Muscle of leg (tissue), 3 donors: ENCODE measurements at regions not wholly inside any gene's neighbourhood (a gene's known extent, or its start where the extent isn't known, plus 50 kb on each side); places are given as distances from the start of the nearest gene placed in this dataset.
A peak's percentile ranks its signal among the peaks of the same experiment; 100 is the strongest.
"Not testable (repeated sequence)": the region's sequence is repeated elsewhere in the genome, so short reads cannot be mapped to it uniquely, and the experiment has no call there.

ENCODE experiments used
- DNase-seq: peaks from one replicate; pipeline ENCODE4 v3.0.0; 2013
- H3K27ac ChIP-seq: one replicate; pipeline ENCODE4 v1.5.1; 2013; ENCODE audit warnings: mild to moderate bottlenecking, low read length, control low read depth
- H3K27me3 ChIP-seq: one replicate; pipeline ENCODE4 v1.6.1; 2013; ENCODE audit warnings: low read length; ENCODE audit not compliant: control insufficient read depth, insufficient read depth
- H3K36me3 ChIP-seq: one replicate; pipeline ENCODE4 v1.6.1; 2013; ENCODE audit warnings: low read length; ENCODE audit not compliant: control insufficient read depth, insufficient read depth
- H3K4me1 ChIP-seq: one replicate; pipeline ENCODE4 v1.6.1; 2013; ENCODE audit warnings: low read length; ENCODE audit not compliant: control insufficient read depth, insufficient read depth
- H3K4me3 ChIP-seq: one replicate; pipeline ENCODE4 v1.5.1; 2013; ENCODE audit warnings: low read length, control low read depth
- H3K9me3 ChIP-seq: replicated peaks from 2 replicates; pipeline ENCODE4 v1.6.1; 2013; ENCODE audit warnings: low read depth, low read length; ENCODE audit not compliant: control insufficient read depth
- WGBS: methylation state at CpG from one replicate; pipeline ENCODE4 v1.1.5; 2013; ENCODE audit warnings: missing lambda C conversion rate; ENCODE audit not compliant: insufficient coverage; 5-methylcytosine and 5-hydroxymethylcytosine counted together

GRCh38 chr3:98701071-98701675, 62.0 kb upstream of the ST3GAL6 start:
- no peaks in the 10 kb centered on the region for H3K36me3 ChIP-seq
- H3K27ac ChIP-seq = no peak overlapping the region
- H3K9me3 ChIP-seq = no peaks in the 10 kb centered on the region
- no peaks in the 10 kb centered on the region for H3K27me3 ChIP-seq
- DNase-seq = no peak
- no CpG with 5 or more reads among the region's 2 CpGs for WGBS
- H3K4me3 ChIP-seq = no peak overlapping the region
- H3K4me1 ChIP-seq = no peaks in the 10 kb centered on the region

DNA sequence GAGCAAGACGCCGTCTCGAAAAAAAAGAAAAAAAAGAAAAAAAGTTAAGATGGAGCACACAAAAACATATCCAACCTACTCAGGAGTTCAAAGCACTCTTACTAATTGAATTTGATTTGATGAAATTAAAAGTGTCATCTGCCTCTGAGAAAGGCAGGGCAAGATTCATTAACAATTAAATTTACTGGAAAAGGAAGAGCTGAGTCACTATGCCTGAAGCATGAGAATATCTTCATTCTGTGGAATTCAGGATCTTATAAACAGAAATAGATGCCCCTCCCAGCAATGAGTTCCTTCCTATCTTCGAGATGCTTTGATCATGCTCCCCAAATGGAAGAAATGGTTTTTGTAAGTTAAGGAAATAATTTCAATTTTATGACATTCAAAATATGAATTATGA, 61.0 kb upstream of the ST3GAL6 start:
- no peaks in the 10 kb centered on the region for H3K27me3 ChIP-seq
- DNase-seq = no peak
- no peaks in the 10 kb centered on the region for H3K9me3 ChIP-seq
- H3K36me3 ChIP-seq = no peaks in the 10 kb centered on the region
- no CpG with 5 or more reads among the region's 4 CpGs for WGBS
- H3K27ac ChIP-seq = no peak overlapping the region
- H3K4me3 ChIP-seq = no peak overlapping the region
- H3K4me1 ChIP-seq = no peaks in the 10 kb centered on the region

- Histone ChIP-seq H3K9me3 (no peaks in the 10 kb centered on the region), H3K4me3 (no peak overlapping the region)
- WGBS = no CpG with 5 or more reads among the region's 1 CpG
Measured at GRCh38 chr3:98705212-98705611, 57.9 kb upstream of the ST3GAL6 start.

GRCh38 chr3:98705694-98706093, 57.4 kb upstream of the ST3GAL6 start:
- DNase-seq = no peak
- Histone ChIP-seq H3K4me1 (peaks cover 5% of the 10 kb centered on the region), H3K27me3 (no peaks in the 10 kb centered on the region), H3K9me3 (no peaks in the 10 kb centered on the region), H3K27ac (no peak overlapping the region), H3K36me3 (no peaks in the 10 kb centered on the region), H3K4me3 (no peak overlapping the region)
- no CpG with 5 or more reads among the region's 1 CpG for WGBS

More at GRCh38 chr3:98705212-98705611, 57.9 kb upstream of the ST3GAL6 start:
- no peak overlapping the region for H3K27ac ChIP-seq
- DNase-seq = no peak
- no peaks in the 10 kb centered on the region for H3K27me3 ChIP-seq
- peaks cover 3% of the 10 kb centered on the region for H3K4me1 ChIP-seq
- H3K36me3 ChIP-seq = no peaks in the 10 kb centered on the region

DNA sequence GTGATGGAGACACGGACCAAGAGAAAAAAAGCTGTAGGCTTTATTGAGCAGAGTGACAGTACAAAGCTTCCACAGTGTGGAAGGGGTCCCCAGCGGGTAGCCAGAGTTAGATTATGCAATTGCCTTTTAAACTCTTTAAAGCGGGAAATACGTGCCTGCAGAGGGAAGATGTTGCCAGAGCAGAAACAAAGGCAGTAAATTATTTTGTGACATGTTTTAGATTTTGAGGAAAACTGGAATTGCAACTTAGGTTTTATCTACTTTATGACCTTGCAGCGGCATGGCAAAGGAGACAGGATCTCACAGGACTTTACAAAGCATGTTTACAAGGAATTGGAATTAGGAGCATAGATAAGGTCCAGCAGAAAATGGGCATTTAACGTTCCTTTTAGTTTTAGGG, 54.5 kb upstream of the ST3GAL6 start:
- H3K4me3 ChIP-seq, H3K27ac ChIP-seq, H3K9me3 ChIP-seq, H3K36me3 ChIP-seq, DNase-seq, H3K4me1 ChIP-seq, H3K27me3 ChIP-seq: not testable (repeated sequence)
- WGBS = 13% methylated on average over 4 of the region's 6 CpGs

- WGBS = no CpG with 5 or more reads among the region's 1 CpG
- no peaks in the 10 kb centered on the region for H3K36me3 ChIP-seq
- H3K4me1 ChIP-seq = peaks cover 5% of the 10 kb centered on the region
- H3K27me3 ChIP-seq = no peaks in the 10 kb centered on the region
- no peak overlapping the region for H3K27ac ChIP-seq
- no peak for DNase-seq
- H3K9me3 ChIP-seq = no peaks in the 10 kb centered on the region
- H3K4me3 ChIP-seq = no peak overlapping the region
Measured at GRCh38 chr3:98709441-98709840, 53.7 kb upstream of the ST3GAL6 start.

- Histone ChIP-seq H3K4me3 (no peak overlapping the region), H3K9me3 (no peaks in the 10 kb centered on the region), H3K36me3 (no peaks in the 10 kb centered on the region), H3K27me3 (no peaks in the 10 kb centered on the region), H3K27ac (no peak overlapping the region), H3K4me1 (peaks cover 5% of the 10 kb centered on the region)
- WGBS = no CpG with 5 or more reads among the region's 3 CpGs
- peak; percentile 72 for DNase-seq
Measured at GRCh38 chr3:98710067-98710659, 53.0 kb upstream of the ST3GAL6 start.

DNA sequence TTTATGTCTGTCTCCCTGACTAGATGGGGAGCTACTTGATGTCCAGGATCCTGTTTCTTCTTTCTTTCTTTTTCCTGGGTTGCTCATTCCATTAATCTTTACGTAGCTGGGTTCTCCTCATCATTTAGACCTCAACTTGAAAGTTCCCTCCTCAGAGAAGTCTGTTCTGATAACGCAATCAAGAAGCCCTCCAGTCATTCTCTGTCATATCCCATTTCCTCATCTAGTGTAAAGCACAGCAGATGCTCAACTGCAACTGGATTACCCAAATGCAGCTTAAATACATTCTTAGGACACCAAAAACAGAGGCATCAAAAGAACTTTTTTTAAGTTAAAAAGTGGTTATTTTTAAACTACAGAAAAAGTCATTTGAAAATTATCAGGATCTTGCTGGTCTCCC, 51.7 kb upstream of the ST3GAL6 start:
- H3K36me3 ChIP-seq = no peaks in the 10 kb centered on the region
- 50% methylated on average over 1 of the region's 2 CpGs for WGBS

DNA sequence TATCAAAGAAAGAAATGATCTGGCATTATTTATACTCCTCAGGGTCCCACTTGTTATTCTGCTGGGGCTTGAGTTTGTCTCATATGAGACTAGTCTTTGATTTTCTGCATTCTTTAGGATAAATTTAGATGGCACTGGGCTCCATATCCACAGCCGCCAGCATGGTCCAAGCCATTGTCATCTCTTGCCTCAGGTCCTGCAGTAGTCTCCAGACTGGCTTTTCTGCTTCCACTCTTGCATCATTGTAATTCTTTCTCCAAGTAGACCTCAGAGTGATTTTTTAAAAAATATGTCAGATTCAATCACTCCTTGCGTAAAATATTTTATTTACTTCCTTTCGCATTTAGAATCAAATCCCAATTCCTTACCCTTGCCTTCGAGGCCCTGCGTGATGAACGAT, 50.4 kb upstream of the ST3GAL6 start:
- H3K4me1 ChIP-seq = peaks cover 5% of the 10 kb centered on the region
- H3K4me3 ChIP-seq = no peak overlapping the region
- H3K9me3 ChIP-seq = no peaks in the 10 kb centered on the region
- no peak for DNase-seq
- no peaks in the 10 kb centered on the region for H3K27me3 ChIP-seq
- H3K36me3 ChIP-seq = no peaks in the 10 kb centered on the region
- no peak overlapping the region for H3K27ac ChIP-seq
- WGBS = 95% methylated on average over 4 of the region's 6 CpGs

More for the DNA sequence above, 51.7 kb upstream of the ST3GAL6 start:
- no peak overlapping the region for H3K27ac ChIP-seq
- peaks cover 5% of the 10 kb centered on the region for H3K4me1 ChIP-seq
- no peaks in the 10 kb centered on the region for H3K9me3 ChIP-seq
- no peak for DNase-seq
- H3K27me3 ChIP-seq = no peaks in the 10 kb centered on the region
- no peak overlapping the region for H3K4me3 ChIP-seq

GRCh38 chr3:98713332-98713731, 49.8 kb upstream of the ST3GAL6 start:
- H3K9me3 ChIP-seq, DNase-seq, H3K4me1 ChIP-seq, H3K36me3 ChIP-seq, H3K27ac ChIP-seq, H3K27me3 ChIP-seq, H3K4me3 ChIP-seq: not testable (repeated sequence)
- WGBS = 78% methylated on average over 2 of the region's 5 CpGs
